Natural killer cell treated with Interleukin-12 subunit alpha and Interleukin-12 subunit beta and Interleukin-15 and Interleukin-18, amount 100 ng/mL, for 72 hours (primary cell): ENCODE measurements at regions not wholly inside any gene's neighbourhood (a gene's known extent, or its start where the extent isn't known, plus 50 kb on each side); places are given as distances from the start of the nearest gene placed in this dataset.

ENCODE experiments used
- ATAC-seq, 2 donors: fragments of 150-1000 bp; cut with Tn5 transposase in 1 of 2; sonication (Bioruptor Pico), chemical (Tn5 transposase) in 1 of 2; 2 replicates each; pipeline ENCODE4 v1.10.0; 2021
- DNase-seq: peaks from one replicate; pipeline ENCODE4 v3.0.0; 2022; ENCODE audit warnings: low spot score
- H3K27ac Mint-ChIP-seq, 2 donors: 1 replicate in 1 of 2; 2 replicates in 1 of 2; pipeline ENCODE4 v1.8.0; 2022; ENCODE audit warnings: mixed read lengths in 2 of 2, mild to moderate bottlenecking in 1 of 2, moderate library complexity in 1 of 2
- H3K27me3 Mint-ChIP-seq, 2 donors: 1 replicate in 1 of 2; 2 replicates in 1 of 2; pipeline ENCODE4 v1.8.0; 2022; ENCODE audit warnings: mixed read lengths in 2 of 2
- H3K36me3 Mint-ChIP-seq: one replicate; pipeline ENCODE4 v1.8.0; 2022; ENCODE audit warnings: mixed read lengths
- H3K4me1 Mint-ChIP-seq, 2 donors: 1 replicate in 1 of 2; 2 replicates in 1 of 2; pipeline ENCODE4 v1.8.0; 2022; ENCODE audit warnings: low read depth in 2 of 2, mixed read lengths in 2 of 2, mild to moderate bottlenecking in 1 of 2
- H3K4me3 Mint-ChIP-seq: one replicate; pipeline ENCODE4 v1.8.0; 2022; ENCODE audit warnings: mixed read lengths
- H3K9me3 Mint-ChIP-seq: 2 replicates; pipeline ENCODE4 v1.8.0; 2022; ENCODE audit warnings: mixed read lengths

GRCh38 chr1:221139991-221140390 is 260.7 kb downstream of the HLX start:
- Mint-ChIP-seq H3K4me1 (no peaks in the 10 kb centered on the region), H3K9me3 (no peaks in the 10 kb centered on the region), H3K27me3 (peaks cover 4 to 9% of the 10 kb centered on the region in 2 donors), H3K4me3 (no peak overlapping the region), H3K36me3 (no peaks in the 10 kb centered on the region), H3K27ac (no peak overlapping the region)
- ATAC-seq (no peak), DNase-seq (no peak)

GRCh38 chr1:221141096-221141495 is 261.9 kb downstream of the HLX start:
- no peak overlapping the region for H3K4me3 Mint-ChIP-seq
- peaks cover 3% of the 10 kb centered on the region for H3K9me3 Mint-ChIP-seq
- H3K27ac Mint-ChIP-seq, result no peak overlapping the region
- ATAC-seq, result no peak
- no peak for DNase-seq
- H3K36me3 Mint-ChIP-seq, result no peaks in the 10 kb centered on the region
- H3K4me1 Mint-ChIP-seq, result no peaks in the 10 kb centered on the region
- peaks cover 4 to 9% of the 10 kb centered on the region in 2 donors for H3K27me3 Mint-ChIP-seq

- peaks cover 3% of the 10 kb centered on the region for H3K9me3 Mint-ChIP-seq
- H3K27me3 Mint-ChIP-seq, result peaks cover 4 to 9% of the 10 kb centered on the region in 2 donors
- H3K36me3 Mint-ChIP-seq, result no peaks in the 10 kb centered on the region
- ATAC-seq (no peak), DNase-seq (no peak)
- H3K27ac Mint-ChIP-seq, result no peak overlapping the region
- H3K4me1 Mint-ChIP-seq, result no peaks in the 10 kb centered on the region
- no peak overlapping the region for H3K4me3 Mint-ChIP-seq
Measured at GRCh38 chr1:221141606-221142285, 262.5 kb downstream of the HLX start.

GRCh38 chr1:221148660-221149059 is 269.4 kb downstream of the HLX start:
- Mint-ChIP-seq H3K4me3 (no peak overlapping the region), H3K36me3 (no peaks in the 10 kb centered on the region), H3K27ac (no peak overlapping the region), H3K4me1 (no peaks in the 10 kb centered on the region), H3K9me3 (peaks cover 6% of the 10 kb centered on the region), H3K27me3 (peaks cover 0 to 5% of the 10 kb centered on the region in 2 donors)
- ATAC-seq (no peak), DNase-seq (no peak)

GRCh38 chr1:221149111-221149510 is 269.9 kb downstream of the HLX start:
- Mint-ChIP-seq H3K9me3 (peaks cover 6% of the 10 kb centered on the region), H3K36me3 (no peaks in the 10 kb centered on the region), H3K4me3 (no peak overlapping the region), H3K4me1 (no peaks in the 10 kb centered on the region), H3K27ac (no peak overlapping the region), H3K27me3 (peaks cover 0 to 5% of the 10 kb centered on the region in 2 donors)
- ATAC-seq, result no peak
- no peak for DNase-seq

- Mint-ChIP-seq H3K27me3 (peaks cover 0 to 3% of the 10 kb centered on the region in 2 donors), H3K4me1 (no peaks in the 10 kb centered on the region), H3K27ac (no peak overlapping the region), H3K4me3 (no peak overlapping the region), H3K9me3 (peaks cover 6% of the 10 kb centered on the region), H3K36me3 (no peaks in the 10 kb centered on the region)
- DNase-seq (no peak), ATAC-seq (no peak)
Measured at GRCh38 chr1:221149555-221150075, 270.4 kb downstream of the HLX start.

- no peaks in the 10 kb centered on the region for H3K36me3 Mint-ChIP-seq
- DNase-seq, result no peak
- H3K4me3 Mint-ChIP-seq, result no peak overlapping the region
- H3K4me1 Mint-ChIP-seq, result no peaks in the 10 kb centered on the region
- H3K9me3 Mint-ChIP-seq, result peaks cover 3% of the 10 kb centered on the region
- ATAC-seq, result no peak
- no peak overlapping the region for H3K27ac Mint-ChIP-seq
- H3K27me3 Mint-ChIP-seq, result peaks cover 0 to 3% of the 10 kb centered on the region in 2 donors
Measured at GRCh38 chr1:221150996-221151395, 271.8 kb downstream of the HLX start.

- H3K36me3 Mint-ChIP-seq, result no peaks in the 10 kb centered on the region
- no peak overlapping the region for H3K4me3 Mint-ChIP-seq
- ATAC-seq (no peak), DNase-seq (no peak)
- peaks cover 3% of the 10 kb centered on the region for H3K9me3 Mint-ChIP-seq
- H3K27ac Mint-ChIP-seq, result no peak overlapping the region
- no peaks in the 10 kb centered on the region for H3K4me1 Mint-ChIP-seq
- H3K27me3 Mint-ChIP-seq, result peaks cover 0 to 2% of the 10 kb centered on the region in 2 donors
Measured at GRCh38 chr1:221154932-221155331, 275.7 kb downstream of the HLX start.

GRCh38 chr1:221157026-221157761 is 278.0 kb downstream of the HLX start:
- no peaks in the 10 kb centered on the region for H3K36me3 Mint-ChIP-seq
- no peak for DNase-seq
- H3K27me3 Mint-ChIP-seq, result peaks cover 6% of the 10 kb centered on the region in 2 donors
- no peaks in the 10 kb centered on the region for H3K9me3 Mint-ChIP-seq
- H3K4me1 Mint-ChIP-seq, result no peaks in the 10 kb centered on the region
- H3K4me3 Mint-ChIP-seq, result no peak overlapping the region
- H3K27ac Mint-ChIP-seq, result no peak overlapping the region
- no peak for ATAC-seq

GRCh38 chr1:221159608-221160007 is 280.4 kb downstream of the HLX start:
- no peaks in the 10 kb centered on the region for H3K36me3 Mint-ChIP-seq
- H3K27me3 Mint-ChIP-seq, result peaks cover 6 to 10% of the 10 kb centered on the region in 2 donors
- no peaks in the 10 kb centered on the region for H3K9me3 Mint-ChIP-seq
- H3K4me1 Mint-ChIP-seq, result no peaks in the 10 kb centered on the region
- H3K27ac Mint-ChIP-seq, result no peak overlapping the region
- ATAC-seq (no peak), DNase-seq (no peak)
- no peak overlapping the region for H3K4me3 Mint-ChIP-seq

GRCh38 chr1:221161571-221162041 is 282.4 kb downstream of the HLX start:
- ATAC-seq, result no peak
- Mint-ChIP-seq H3K4me3 (no peak overlapping the region), H3K4me1 (no peaks in the 10 kb centered on the region), H3K36me3 (no peaks in the 10 kb centered on the region), H3K27ac (no peak overlapping the region), H3K9me3 (no peaks in the 10 kb centered on the region), H3K27me3 (peaks cover 10 to 13% of the 10 kb centered on the region in 2 donors)
- DNase-seq, result no peak

GRCh38 chr1:221162352-221162751 is 283.1 kb downstream of the HLX start:
- H3K4me1 Mint-ChIP-seq, result no peaks in the 10 kb centered on the region

GRCh38 chr1:221162939-221163338 is 283.7 kb downstream of the HLX start:
- ATAC-seq (no peak), DNase-seq (no peak)
- H3K4me3 Mint-ChIP-seq, result no peak overlapping the region
- no peaks in the 10 kb centered on the region for H3K4me1 Mint-ChIP-seq
- peaks cover 15 to 18% of the 10 kb centered on the region in 2 donors for H3K27me3 Mint-ChIP-seq
- H3K9me3 Mint-ChIP-seq, result no peaks in the 10 kb centered on the region
- no peaks in the 10 kb centered on the region for H3K36me3 Mint-ChIP-seq
- H3K27ac Mint-ChIP-seq, result no peak overlapping the region

More at GRCh38 chr1:221162352-221162751, 283.1 kb downstream of the HLX start:
- no peaks in the 10 kb centered on the region for H3K36me3 Mint-ChIP-seq
- no peak overlapping the region for H3K4me3 Mint-ChIP-seq
- H3K9me3 Mint-ChIP-seq, result no peaks in the 10 kb centered on the region
- peaks cover 12 to 18% of the 10 kb centered on the region in 2 donors for H3K27me3 Mint-ChIP-seq
- DNase-seq, result no peak
- H3K27ac Mint-ChIP-seq, result no peak overlapping the region
- no peak for ATAC-seq

- H3K9me3 Mint-ChIP-seq, result no peaks in the 10 kb centered on the region
- no peaks in the 10 kb centered on the region for H3K4me1 Mint-ChIP-seq
- H3K4me3 Mint-ChIP-seq, result no peak overlapping the region
Measured at GRCh38 chr1:221164029-221164428, 284.8 kb downstream of the HLX start.

More at GRCh38 chr1:221164029-221164428, 284.8 kb downstream of the HLX start:
- DNase-seq (no peak), ATAC-seq (no peak)
- H3K27ac Mint-ChIP-seq, result no peak overlapping the region
- peaks cover 15 to 18% of the 10 kb centered on the region in 2 donors for H3K27me3 Mint-ChIP-seq
- no peaks in the 10 kb centered on the region for H3K36me3 Mint-ChIP-seq
